HG02852 (cell line): ENCODE measurements at regions not wholly inside any gene's neighbourhood (a gene's known extent, or its start where the extent isn't known, plus 50 kb on each side); places are given as distances from the start of the nearest gene placed in this dataset.
A peak's percentile ranks its signal among the peaks of the same experiment; 100 is the strongest.

Experiments used
- ATAC-seq: cut with Tn5 transposase; IDR thresholded peaks from one replicate; pipeline ENCODE4 v1.9.1; 2021; ENCODE audit warnings: mild to moderate bottlenecking, moderate library complexity; ENCODE audit not compliant: unreplicated experiment

DNA sequence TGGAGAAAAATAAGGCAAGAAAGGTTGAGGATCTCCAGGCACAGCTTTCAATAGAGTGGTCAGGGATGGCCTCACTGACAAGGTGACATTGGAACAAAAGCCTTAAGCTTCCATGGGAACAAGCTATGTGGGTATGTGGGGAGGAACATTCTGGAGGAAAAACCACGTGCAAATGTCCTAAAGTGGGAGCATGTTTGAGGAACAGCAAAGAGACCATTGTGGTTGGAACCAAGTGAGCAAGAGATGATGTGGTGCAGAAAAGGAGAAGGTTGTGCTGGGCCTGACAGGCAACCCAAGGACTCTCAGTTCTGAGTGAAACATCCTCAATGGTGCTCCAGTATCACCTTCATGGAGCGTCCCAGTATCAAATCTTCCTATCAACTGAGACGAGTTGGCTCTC, 184.0 kb downstream of the CAND1 start:
- ATAC-seq: no peak

DNA sequence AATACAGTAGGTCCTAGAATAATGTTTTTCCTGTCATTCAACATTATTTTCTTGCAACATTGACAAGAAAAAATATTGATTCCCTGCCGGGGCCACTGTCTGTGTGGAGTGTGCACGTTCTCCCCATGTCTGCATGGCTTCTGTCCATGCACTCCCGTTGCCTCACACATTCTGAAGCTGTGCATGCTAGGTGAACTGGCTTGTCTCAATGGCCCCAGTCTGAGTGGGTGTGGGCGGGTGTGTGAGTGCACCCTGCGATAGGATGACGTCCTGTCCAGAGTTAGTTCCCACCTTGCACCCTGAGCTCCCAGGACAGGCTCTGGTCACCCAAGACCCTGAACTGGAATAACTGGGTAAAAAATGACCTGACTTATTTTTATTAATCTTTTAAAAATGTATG, 186.1 kb downstream of the CAND1 start:
- no peak for ATAC-seq

DNA sequence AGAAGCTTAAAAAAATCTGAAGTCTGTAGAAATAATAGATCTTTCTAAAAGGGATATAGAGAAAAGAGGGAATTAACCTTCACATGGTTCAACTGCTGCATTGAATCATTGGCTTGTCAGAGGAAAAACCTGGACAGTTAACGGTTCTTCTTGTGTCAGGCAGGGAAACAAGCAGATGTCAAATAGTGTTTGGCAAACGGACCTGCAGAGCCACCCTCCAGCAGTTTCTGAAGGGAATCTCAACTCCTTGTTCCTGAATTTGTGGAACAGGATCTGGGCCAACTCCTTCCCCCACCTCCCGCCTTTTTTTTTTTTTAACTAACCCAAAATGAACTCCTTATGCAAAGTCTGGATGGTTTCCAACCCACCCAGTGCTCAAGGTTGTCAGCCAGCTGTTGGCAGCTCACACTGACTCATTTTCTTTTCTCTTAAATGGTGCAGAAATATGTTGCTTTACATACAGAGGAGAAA, 187.3 kb downstream of the CAND1 start:
- no peak for ATAC-seq

DNA sequence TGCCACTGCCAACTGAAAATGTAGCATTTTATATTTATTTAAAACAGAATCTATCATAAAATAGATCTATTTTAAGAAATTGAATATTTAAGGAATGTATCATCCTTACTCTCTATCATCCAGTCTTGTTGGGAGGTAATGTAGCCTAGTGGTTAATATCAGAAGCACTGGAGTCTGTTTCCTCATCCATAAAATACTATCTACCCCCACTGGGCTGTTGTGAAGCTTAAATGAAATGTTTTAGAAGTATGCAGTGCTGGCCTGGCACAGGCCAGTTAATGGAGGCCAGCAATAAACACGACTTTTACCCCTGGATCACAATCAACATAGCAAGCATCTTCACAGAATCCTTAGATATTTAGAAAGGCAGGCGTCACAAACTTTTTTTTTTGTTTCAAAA, 188.0 kb downstream of the CAND1 start:
- ATAC-seq: no peak

DNA sequence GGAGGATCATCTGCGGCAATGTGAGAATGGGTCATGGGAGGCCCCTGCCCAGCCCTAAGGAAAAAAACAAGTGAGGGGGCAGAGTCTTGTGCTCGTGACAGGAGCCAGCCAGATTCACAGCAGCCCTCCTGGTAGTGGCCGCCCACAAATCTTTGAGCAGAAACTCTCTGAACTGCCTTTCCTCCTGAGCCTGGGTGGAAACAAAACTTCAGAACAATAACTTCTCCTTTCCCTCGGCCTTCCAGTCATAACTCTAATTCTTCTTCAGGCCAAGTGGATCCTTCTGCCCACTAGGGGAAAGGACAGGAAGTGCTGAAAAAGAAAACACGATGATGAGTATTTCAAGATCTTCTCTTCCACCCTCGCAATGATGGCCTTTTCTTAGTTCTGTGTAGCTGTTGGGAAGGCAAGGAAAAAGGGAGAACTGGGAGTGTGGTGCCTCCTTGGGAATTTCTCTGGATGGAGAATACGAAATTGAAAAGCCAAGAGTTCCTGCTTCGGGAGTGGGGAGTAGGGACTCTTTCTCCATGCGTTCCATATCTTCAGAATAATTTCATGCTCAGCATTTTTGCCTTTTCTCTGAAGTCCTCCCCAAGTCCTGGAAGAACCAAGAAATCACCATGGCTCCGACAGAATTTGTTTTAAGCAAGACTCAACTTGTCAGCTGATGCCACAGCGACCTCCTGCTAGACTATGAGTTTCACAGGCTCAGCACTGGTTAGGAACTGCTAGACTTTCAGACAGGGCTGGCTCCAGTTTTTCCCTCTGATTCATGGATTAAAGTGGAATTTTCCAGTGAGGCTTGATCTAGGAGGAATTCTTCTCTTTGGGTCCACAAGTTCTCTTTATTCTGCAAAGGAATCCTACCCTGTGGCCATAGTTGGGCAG, 188.9 kb downstream of the CAND1 start:
- ATAC-seq: peak; percentile 59

DNA sequence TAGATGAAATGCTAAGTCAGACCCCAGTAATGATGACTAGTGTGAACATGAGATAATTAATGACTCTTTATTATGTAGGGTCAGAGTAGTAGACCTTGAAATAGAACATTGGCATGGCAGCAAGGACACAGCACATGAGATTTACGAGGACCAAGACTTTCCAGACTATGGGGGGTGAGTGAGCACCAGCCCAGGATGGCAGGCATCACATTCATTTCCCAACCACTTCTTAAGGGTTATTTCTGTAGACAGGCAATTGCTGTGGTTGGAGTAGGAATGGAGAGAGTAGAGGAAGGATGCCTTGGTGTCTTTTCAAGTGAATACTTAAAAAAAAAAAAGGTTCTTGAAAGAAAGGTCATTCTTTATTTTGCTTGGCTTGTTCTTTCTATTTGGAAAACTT, 189.4 kb upstream of the DYRK2 start:
- no peak for ATAC-seq

DNA sequence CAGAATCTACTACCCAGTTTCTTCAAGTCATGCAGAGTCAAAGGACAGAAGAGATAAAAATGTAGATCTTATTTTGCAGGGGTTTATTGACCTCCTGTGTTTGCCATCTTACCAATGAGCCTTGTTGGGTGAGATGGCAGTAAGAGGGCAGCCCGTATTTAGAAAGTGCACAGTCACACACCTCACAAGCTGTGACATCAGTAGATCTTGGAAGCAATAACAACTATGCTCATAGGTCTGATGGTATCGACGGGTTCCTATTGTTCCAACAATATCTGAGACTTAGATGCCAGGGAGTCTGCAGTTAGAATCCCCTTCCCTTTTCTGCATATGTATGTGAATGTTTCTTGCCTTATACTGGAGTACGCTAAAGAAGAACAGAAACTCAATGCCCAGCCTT, 189.0 kb upstream of the DYRK2 start:
- no peak for ATAC-seq

DNA sequence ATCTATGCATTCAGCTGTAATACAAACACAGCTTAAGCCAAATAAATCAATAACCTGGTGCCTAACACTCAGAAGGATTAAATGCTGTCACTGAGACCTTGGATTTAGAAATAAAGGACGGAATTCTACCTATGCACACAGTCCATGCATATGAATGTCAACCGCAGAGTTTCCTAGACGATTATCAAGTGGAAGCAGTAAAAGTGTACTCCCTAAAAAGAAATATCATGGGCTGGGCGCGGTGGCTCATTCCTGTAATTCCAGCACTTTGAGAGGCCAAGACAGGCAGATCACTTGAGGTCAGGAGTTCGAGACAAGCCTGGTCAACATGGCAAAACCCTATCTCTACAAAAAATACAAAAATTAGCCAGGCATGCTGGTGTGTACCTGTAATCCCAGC, 188.2 kb upstream of the DYRK2 start:
- ATAC-seq: no peak

DNA sequence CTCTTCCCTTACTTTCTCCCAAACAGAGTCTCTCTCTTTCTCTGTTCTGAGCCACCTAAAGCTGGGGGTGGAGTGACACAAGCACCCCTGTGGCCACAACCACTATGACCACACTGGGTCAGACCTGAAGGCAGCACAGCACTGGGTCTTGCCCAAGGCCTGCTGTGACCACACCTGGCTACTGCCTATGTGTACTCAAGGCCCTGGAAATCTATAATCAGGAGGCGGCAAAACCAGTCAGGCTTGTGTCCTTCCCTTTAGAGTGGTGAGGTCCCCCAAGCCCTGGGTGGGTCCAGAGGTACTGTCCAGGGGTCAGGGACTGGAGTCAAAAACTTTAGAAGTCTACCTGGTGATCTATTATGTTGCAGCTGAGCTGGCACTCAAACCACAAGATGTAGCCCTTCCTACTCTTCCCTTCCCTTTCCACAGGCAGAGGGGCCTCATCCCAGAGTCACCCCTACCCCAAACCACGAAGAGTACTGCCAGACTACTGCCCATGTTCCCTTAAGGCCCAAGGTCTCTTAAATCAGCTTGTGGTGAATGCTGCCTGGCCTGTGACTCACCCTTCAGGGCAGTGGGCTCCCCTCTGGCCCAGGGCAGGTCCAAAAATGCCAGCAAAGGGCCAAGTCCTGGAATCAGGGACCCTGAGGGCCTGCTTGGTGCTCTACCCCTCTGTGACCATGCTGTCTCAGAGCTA, 179.8 kb upstream of the DYRK2 start:
- no peak for ATAC-seq

DNA sequence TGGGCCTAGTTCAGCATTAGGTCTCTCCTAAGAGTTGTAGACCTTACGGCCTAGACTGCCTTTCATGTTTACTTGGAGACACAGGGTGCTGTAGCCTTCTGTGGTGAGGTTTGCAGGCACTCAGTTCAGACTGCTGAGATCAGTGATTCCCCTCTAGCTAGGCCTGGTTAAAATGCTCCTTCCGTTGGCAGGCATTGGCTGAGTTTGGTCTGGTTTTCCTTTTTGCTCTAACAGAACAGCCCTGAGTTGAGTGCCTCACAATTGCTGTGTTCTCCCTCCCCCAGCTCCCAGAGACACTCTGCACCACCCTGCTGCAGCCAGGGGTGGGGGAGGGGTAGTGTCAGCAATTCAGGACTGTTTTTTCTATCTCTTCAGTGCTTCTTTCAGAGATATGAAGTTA, 178.9 kb upstream of the DYRK2 start:
- ATAC-seq: no peak

DNA sequence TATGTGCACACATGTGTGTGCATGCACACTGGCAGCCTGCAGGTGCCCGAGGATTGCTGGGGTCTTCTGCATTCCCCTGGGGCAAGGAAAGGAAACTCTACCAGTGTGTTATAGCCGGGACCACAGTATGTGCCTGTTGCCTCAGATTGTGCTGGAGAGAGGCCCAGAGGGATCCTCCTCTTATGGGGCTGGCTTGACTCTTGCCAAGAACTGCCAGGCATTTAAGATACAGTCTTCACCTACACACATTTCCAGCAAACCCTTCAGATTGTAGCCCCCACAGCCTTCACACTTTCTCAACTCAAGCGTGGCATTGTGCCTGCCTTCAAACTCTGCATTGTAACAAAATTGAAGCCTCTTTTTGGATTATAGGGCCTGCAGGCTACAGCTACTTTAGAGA, 176.7 kb upstream of the DYRK2 start:
- no peak for ATAC-seq

DNA sequence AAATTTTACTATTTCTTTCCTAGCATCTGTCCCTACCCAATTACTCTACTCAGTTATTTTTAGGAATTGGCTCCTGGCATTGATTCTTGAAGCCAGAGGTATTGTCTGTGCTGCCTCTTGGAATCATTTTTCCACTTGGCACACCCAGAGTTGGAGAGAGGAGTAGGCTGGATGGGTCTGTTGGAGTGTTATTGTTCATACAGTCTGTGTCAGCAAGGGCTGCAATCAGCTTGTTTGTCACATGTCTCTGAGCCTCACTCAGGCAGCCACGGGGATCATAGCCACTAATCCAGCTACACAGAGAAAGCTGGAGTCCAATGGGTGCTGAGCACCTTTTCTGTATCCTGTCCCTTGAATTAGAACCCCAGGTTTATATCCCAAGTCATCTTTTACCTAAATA, 176.0 kb upstream of the DYRK2 start:
- ATAC-seq: no peak

DNA sequence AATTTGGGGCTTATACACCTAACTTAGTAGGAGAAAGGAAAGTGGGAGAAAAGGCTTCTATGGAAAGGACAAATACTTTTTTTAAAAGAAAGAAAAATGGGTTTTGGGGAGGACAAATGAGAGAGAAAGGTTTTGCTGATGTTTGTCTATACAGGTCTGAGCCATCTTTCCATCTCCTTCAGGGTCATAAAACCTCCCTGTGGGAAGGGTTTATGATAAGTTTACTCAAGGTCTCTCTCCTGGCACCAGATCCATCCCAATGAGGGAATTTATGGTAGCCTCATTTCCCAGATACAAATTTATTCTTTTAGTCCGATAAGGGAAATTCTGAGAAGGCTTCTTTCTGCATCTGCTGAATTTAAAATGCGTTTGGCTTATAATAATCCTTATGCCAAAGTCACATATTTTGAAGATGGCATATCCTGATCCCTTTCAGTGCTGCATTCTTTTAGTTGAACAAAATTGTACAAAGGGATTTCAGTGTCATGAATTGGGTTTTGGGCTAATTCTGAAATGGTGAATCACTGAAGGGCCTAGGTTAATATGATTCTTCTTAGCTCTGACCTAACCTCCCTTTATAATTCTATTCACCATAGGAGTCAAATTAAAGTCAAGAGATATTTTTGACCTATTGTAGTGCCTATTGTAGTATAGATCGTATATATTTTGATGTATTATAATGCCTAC, 173.5 kb upstream of the DYRK2 start:
- ATAC-seq: no peak

DNA sequence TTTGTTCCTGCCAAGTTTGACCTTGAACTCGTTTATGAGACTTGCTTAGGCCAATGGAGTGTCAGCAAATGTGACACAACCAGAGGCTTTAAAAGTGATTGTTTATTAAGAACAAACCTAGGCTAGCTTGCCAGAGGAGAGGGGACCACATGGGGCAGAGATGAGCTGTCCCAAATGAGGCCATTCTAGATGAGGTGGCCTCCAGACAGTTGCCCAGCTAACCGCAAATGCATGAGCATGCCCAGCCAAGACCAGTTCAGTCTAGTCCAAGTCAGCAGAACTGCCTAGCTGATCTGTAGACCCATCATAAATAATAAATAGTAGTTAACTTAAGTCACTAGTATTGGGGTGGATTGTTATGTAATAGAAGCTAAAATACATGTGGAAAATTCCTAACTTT, 172.8 kb upstream of the DYRK2 start:
- no peak for ATAC-seq

DNA sequence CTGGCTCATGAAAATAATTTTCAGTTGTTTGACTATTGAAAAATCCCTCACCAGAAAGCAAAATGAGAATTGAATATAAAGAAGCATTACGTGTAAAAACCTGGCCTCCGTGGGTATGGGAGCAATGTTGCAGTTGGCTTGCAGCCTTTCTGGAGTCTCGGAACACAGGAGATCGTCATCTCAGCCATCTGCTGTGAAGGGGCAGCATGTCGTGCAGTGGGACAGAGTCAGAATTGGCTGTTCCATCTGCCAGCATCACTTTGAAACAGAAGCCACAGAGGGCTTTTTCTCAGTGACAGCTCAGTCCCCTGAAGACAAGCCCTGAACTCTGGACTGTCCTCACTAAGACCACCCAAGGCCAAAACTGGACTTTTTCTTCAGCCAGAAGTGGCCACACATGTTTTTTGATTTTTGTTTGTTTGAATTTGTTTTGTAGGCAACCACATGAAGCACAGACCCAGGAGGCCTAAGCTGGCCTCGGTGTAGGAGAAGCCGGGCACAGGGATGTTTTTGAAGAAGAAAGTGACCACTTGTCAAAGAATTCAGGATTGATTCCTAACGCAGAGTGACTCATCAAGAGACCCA, 170.8 kb upstream of the DYRK2 start:
- ATAC-seq: no peak

DNA sequence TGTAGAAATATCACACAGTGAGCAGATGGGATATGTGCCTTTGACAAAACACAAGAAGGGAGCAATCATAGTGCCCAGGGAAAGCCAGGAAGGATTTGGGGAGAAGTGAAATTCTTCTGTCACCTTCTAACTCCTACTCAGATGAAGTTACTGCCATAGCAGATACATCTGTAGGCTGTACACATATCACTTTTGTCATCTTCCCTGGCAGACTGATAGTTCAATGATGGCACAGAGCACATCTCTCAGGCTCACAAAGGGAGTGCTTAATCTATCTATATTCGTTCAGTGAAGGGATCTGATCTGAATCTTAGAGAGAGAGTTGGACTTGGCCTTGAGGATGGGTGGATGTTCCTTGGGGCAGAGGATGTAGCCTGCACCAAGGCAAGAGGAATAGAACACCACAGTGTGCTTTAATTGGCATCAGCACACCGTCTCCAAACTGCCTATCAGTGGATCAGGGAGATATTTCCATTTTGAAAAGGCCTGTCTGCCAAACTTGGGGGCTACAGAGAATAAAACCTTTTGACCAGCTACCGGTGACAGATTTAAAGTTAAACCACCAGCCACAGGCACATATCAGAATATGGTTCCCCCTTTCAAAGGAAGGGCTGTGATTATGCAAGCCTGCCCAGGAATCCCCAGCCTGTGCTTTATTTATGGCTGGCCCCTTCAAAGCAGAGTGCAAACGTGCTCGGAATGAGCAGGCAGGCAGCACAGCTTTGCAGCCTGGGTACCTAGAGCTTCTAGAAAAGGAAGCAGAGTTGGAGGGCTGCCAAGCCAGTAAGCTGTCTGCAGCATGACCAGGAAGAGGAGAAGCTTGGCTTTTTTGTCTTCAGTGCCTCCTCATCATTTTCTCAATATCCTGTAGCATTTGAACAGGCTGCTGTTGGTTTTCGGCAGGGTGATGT, 165.5 kb upstream of the DYRK2 start:
- ATAC-seq: peak; percentile 55

DNA sequence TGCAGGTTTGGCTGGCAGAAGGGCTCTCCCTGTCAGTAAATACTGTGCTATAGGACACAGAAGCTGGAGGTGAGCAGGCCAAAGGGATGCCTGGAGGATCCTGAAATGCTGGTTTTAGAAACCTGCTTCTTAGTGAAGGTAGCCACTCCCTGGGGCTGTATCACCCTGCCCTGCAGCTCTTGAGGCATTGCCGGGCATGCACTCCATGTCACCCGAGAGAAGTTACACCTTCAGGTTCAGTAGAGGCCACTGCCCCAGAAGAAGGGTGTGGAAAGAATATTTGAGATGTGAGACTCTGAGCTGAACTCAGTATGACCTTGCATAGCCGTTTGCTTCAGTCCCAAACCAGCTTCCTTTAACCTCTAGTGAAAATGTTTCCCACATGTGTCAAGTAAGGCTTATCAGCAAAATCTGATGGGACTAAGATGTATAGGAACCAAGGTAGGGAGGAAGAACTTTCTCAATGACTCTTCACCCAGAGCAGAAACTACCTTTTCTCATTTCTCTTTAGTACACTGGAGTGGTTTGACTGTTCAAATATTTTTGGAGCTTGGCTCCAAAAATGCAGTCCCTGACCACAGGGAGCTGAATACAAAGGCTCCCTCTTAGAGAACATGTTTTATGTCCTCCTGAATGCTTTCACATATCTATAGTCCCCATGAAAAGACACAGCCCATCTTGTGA, 164.5 kb upstream of the DYRK2 start:
- ATAC-seq: peak; percentile 52

DNA sequence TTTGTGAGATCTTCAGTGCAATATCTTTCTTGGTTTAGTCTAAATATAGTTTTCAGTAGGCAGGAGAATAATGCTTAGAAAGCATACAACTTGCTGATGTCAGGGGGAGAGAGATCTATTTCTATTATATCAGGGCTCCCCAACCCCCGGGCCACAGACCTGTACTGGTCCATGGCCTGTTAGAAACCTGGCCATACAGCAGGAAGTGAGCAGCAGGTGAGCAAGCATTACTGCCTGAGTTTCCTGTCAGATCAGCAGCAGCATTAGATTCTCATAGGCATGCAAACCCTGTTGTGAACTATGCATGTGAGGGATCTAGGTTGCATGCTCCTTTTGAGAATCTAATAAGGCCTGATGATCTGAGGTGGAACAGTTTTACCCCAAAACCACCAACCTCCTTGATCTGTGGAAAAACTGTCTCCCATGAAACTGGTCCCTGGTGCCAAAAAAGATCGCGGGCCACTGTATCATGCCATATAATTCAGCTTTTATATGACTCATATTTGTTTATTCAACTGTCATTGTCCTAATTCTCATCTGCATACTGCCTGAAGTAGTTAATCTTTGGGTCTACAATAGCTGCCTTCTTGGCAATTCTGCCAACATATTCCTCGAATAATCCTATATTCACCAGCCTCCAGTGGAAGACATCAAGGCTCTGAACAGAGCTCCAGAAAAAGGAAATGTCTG, 163.6 kb upstream of the DYRK2 start:
- peak; percentile 31 for ATAC-seq

DNA sequence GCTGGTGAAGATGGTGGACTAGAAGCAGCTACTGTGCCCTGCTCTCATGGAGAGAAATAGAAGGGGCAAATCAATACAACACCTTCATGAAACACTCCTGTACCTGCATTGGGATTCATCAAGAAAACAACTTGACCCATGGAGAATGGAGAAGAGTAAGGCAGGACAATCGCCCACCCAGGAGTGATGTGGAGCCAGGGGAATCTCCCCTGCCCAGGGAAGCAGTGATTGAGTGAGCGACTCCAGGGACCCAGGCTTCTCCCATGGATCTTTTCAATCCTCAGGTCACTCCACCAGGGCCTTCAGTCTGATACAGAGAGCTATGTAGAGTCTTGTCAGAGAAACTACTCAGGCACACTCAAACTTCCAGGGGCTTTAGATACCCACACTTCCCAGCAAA, 161.9 kb upstream of the DYRK2 start:
- ATAC-seq: no peak
